BJ (cell line): ENCODE measurements at regions not wholly inside any gene's neighbourhood (a gene's known extent, or its start where the extent isn't known, plus 50 kb on each side); places are given as distances from the start of the nearest gene placed in this dataset.

ENCODE experiments used
- CTCF ChIA-PET: fragments of 350-600 bp; formaldehyde crosslinking; extraction: SDS; loops from one replicate; lab custom pipeline; 2021; ENCODE audit warnings: antibody characterized with exemption, inconsistent platforms; lab: Yijun Ruan, JAX
- POLR2A ChIA-PET: fragments of 300-600 bp; sonication (Branson Sonifier 250); formaldehyde crosslinking; extraction: SDS; loops from one replicate; lab custom pipeline; 2021; ENCODE audit warnings: antibody characterized with exemption; lab: Charles Lee
- DNase-seq: peaks from one replicate; pipeline ENCODE4 v3.0.0-alpha.2; 2011; ENCODE audit warnings: low read depth
- H3K27me3 ChIP-seq: 2 replicates; pipeline ENCODE4 v1.6.0; 2011; ENCODE audit warnings: low read length; ENCODE audit not compliant: control insufficient read depth, insufficient read depth
- H3K36me3 ChIP-seq: 2 replicates; pipeline ENCODE4 v1.5.1; 2011; ENCODE audit warnings: low read length; ENCODE audit not compliant: control insufficient read depth, insufficient read depth
- H3K4me3 ChIP-seq: 2 replicates; pipeline ENCODE4 v1.5.1; 2011; ENCODE audit warnings: low read depth, mild to moderate bottlenecking, control low read depth, low read length
- CTCF ChIP-seq: IDR thresholded peaks from 2 replicates; pipeline ENCODE4 v1.5.1; 2011; ENCODE audit warnings: low read depth, mild to moderate bottlenecking, control low read depth, inconsistent platforms, low read length, moderate library complexity; ENCODE audit not compliant: insufficient read depth

DNA sequence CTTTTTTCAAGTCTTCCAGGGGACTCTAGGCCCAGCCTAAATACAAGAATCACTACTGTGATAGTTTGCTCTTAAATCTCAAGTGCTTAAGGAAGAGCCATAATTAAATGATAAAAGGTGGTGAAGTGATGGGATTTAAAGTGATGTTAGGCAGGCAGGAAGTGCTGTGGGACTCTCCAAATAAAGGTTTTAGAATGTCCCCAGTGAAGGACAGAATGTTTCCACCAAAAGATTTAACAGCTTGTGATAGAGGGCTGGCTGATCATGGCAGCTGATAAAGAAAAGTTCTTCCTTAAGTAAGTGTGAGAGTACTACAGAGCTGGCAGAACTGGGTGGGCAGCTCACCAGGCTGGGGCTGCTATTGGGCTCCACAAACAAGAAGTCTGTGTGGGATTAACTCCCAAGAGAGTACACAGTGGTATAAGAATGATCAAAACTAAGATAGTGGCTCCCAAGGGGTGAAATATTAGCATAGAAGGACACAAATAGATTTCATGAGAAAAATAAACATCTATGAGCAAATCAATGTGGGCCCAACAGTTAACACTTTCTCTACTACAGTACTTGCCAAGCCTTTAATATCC is 637.2 kb upstream of the CPEB2 start:
- DNase-seq, result no peak
- Histone ChIP-seq H3K27me3 (no peaks in the 10 kb centered on the region), H3K36me3 (no peaks in the 10 kb centered on the region), H3K4me3 (no peak overlapping the region)
- POLR2A ChIA-PET, result no interaction called here
- CTCF ChIA-PET, result interaction anchor here (0.7 to 1.6 kb wide), 2 partner anchors 20 to 111 kb away, joined by 3 to 5 read pairs; no protein-coding TSS in a partner anchor
- no peak for TF ChIP-seq CTCF

GRCh38 chr4:14368391-14368790 is 633.9 kb upstream of the CPEB2 start:
- Histone ChIP-seq H3K4me3 (no peak overlapping the region), H3K36me3 (no peaks in the 10 kb centered on the region), H3K27me3 (no peaks in the 10 kb centered on the region)
- TF ChIP-seq CTCF, result no peak
- no peak for DNase-seq
- ChIA-PET POLR2A (no interaction called here), CTCF (no interaction called here)

- DNase-seq, result no peak
- POLR2A ChIA-PET, result no interaction called here
- CTCF ChIA-PET, result no interaction called here
- Histone ChIP-seq H3K4me3 (no peak overlapping the region), H3K27me3 (no peaks in the 10 kb centered on the region), H3K36me3 (no peaks in the 10 kb centered on the region)
- TF ChIP-seq CTCF, result no peak
Observed at GRCh38 chr4:14371131-14371530, 631.1 kb upstream of the CPEB2 start.

DNA sequence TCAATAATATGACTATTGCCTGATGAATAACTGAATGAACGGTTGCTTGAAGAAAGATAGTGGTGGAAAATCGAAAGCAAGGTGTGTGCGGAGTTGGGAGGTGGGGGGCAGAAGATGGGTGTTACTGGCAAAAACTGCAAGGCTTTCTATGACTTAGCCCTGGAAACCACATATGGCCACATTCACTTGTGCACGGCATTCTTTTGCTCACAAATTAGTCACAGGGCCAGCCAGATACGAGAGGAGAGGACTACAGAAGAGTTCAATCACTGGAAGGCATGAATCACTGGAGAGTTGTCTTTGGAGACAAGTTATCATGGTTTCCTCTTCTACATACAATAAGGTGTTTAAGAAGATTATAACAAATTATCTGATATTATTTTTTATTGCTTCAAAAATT is 626.5 kb upstream of the CPEB2 start:
- H3K27me3 ChIP-seq, result no peaks in the 10 kb centered on the region
- TF ChIP-seq CTCF, result no peak
- CTCF ChIA-PET, result no interaction called here
- POLR2A ChIA-PET, result no interaction called here
- no peak for DNase-seq
- no peak overlapping the region for H3K4me3 ChIP-seq
- H3K36me3 ChIP-seq, result no peaks in the 10 kb centered on the region

- POLR2A ChIA-PET, result no interaction called here
- Histone ChIP-seq H3K4me3 (no peak overlapping the region), H3K27me3 (no peaks in the 10 kb centered on the region), H3K36me3 (no peaks in the 10 kb centered on the region)
- no peak for TF ChIP-seq CTCF
- CTCF ChIA-PET, result no interaction called here
- no peak for DNase-seq
Observed at GRCh38 chr4:14379183-14379582, 623.1 kb upstream of the CPEB2 start.
